K562 (cell line): ENCODE measurements at regions not wholly inside any gene's neighbourhood (a gene's known extent, or its start where the extent isn't known, plus 50 kb on each side); places are given as distances from the start of the nearest gene placed in this dataset.

ENCODE experiments used
- ARID2 ChIP-seq: fragments of 450-650 bp; IDR thresholded peaks from 2 replicates; pipeline ENCODE4 v1.6.1; 2017; ENCODE audit warnings: antibody characterized with exemption, mild to moderate bottlenecking
- BRCA1 ChIP-seq, 2 experiments: fragments of 450-650 bp in 1 of 2; sonication (generic) in 1 of 2; formaldehyde crosslinking in 1 of 2; IDR thresholded peaks; 2 replicates each; pipeline versions ENCODE4 v1.5.0 to v1.6.1; 2017 to 2020; ENCODE audit warnings: mild to moderate bottlenecking in 1 of 2, missing genetic modification reagents in 1 of 2
- DACH1 ChIP-seq: fragments of 450-650 bp; IDR thresholded peaks from 2 replicates; pipeline ENCODE4 v1.6.1; 2018; ENCODE audit not compliant: partially characterized antibody
- MEF2A ChIP-seq: IDR thresholded peaks from 2 replicates; pipeline ENCODE4 v1.6.1; 2011; ENCODE audit warnings: low read depth, mild to moderate bottlenecking, low read length, moderate library complexity; ENCODE audit not compliant: control insufficient read depth
- NFE2L1 ChIP-seq: fragments of 450-650 bp; IDR thresholded peaks from 2 replicates; pipeline ENCODE4 v1.6.1; 2016; ENCODE audit warnings: missing genetic modification characterization, low read depth, mild to moderate bottlenecking, missing compliant biosample characterization, moderate library complexity, borderline replicate concordance
- NFRKB ChIP-seq: fragments of 450-650 bp; IDR thresholded peaks from 2 replicates; pipeline ENCODE4 v1.6.1; 2016; ENCODE audit warnings: low read depth
- SREBF2 ChIP-seq: sonication (generic); formaldehyde crosslinking; IDR thresholded peaks from 2 replicates; pipeline ENCODE4 v1.4.0; 2020; ENCODE audit warnings: mild to moderate bottlenecking, missing genetic modification reagents

DNA sequence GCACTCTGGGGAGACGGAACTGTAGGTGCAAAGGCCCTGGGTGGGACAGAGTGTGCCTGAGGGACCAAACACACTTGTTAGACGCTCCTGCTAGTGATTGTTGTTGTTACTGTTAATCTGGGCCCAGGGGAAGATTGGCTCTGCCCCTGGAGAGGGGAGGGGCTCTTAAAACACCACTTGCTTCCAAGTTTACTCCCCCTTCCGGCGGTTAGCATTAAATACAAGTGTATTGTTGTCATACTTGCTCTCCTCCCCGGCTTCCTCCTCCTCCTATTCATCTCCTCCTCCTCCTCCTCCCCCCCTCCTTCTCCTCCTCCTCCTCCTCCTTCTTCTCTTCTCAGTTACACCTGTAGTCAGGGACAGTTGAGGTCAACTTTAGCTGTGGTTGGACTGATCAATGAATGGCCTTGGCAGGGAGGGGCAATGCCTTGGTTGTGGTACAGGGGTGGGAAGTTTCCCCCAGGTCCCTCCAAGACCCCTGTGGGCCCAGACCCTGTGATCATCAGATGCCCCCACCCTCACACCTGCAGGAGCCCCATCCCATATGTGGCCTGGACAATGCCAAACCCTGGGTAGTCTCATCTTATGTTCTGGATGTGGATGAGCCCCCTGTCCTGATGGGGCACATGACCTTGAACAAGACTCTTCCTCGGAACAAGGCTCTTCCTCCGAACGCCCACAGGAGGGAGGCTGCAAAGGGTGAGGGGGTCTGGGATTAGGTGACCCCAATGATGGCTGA, 217.3 kb downstream of the PTPRU start:
- TF ChIP-seq SREBF2 (CRISPR knock-in tag) (no peak), BRCA1 (IDR thresholded peaks at IDR 0.05) (no peak), BRCA1 (CRISPR knock-in tag; IDR thresholded peaks at IDR 0.05) (no peak), MEF2A (no peak), NFRKB (no peak), ARID2 (no peak), NFE2L1 (no peak), DACH1 (no peak)
